Ovary (tissue), 7 donors: ENCODE measurements at regions not wholly inside any gene's neighbourhood (a gene's known extent, or its start where the extent isn't known, plus 50 kb on each side); places are given as distances from the start of the nearest gene placed in this dataset.

Experiments
- DNase-seq, 5 donors: peaks; one replicate each; pipeline ENCODE4 v3.0.0-alpha.2; 2019 to 2020
- H3K27ac ChIP-seq, 2 donors: fragments of 200-600 bp; one replicate each; pipeline versions ENCODE4 v1.5.1 to v1.8.0; 2019 to 2022
- H3K27me3 ChIP-seq: fragments of 200-600 bp; one replicate; pipeline ENCODE4 v1.8.0; 2022
- H3K36me3 ChIP-seq: fragments of 200-600 bp; sonication (generic); one replicate; pipeline ENCODE4 v1.5.1; 2019
- H3K4me1 ChIP-seq: one replicate; pipeline ENCODE4 v1.8.1; 2013; ENCODE audit warnings: mild to moderate bottlenecking, moderate library complexity; ENCODE audit not compliant: insufficient read depth
- H3K4me3 ChIP-seq: fragments of 200-600 bp; sonication (generic); one replicate; pipeline ENCODE4 v1.5.1; 2017
- H3K9me3 ChIP-seq, 2 donors: fragments of 200-600 bp in 1 of 2; sonication (generic) in 1 of 2; one replicate each; pipeline versions ENCODE4 v1.5.1 to v1.8.1; 2013 to 2019; ENCODE audit warnings: mild to moderate bottlenecking in 1 of 2, moderate library complexity in 1 of 2
- EP300 ChIP-seq: sonication (generic); formaldehyde crosslinking; IDR thresholded peaks from one replicate; pipeline ENCODE4 v1.6.1; 2017; ENCODE audit warnings: antibody characterized with exemption
- POLR2A ChIP-seq: fragments of 450-650 bp; IDR thresholded peaks from one replicate; pipeline ENCODE4 v1.6.1; 2017; ENCODE audit warnings: antibody characterized with exemption, mild to moderate bottlenecking, moderate library complexity
- WGBS, 3 donors: extraction: QIAGEN DNeasy Blood & Tissue Kit in 1 of 3; methylation state at CpG; one replicate each; pipeline versions ENCODE4 v1.1.5 to v1.1.7; 2013 to 2017; 5-methylcytosine and 5-hydroxymethylcytosine counted together
- intact Hi-C, 4 donors: fragments of 100-400 bp; cut with DNase I; formaldehyde crosslinking; loops; one replicate each; pipeline versions ENCODE4 v1.11.0 to v1.15.1; 2022 to 2023
- TF ChIP-seq, protein P1 (sequence below), 3 donors: fragments of 450-650 bp in 2 of 3; fragments of 200-600 bp in 1 of 3; IDR thresholded peaks; one replicate each; pipeline versions ENCODE4 v1.5.1 to v1.8.0; 2016 to 2022; ENCODE audit warnings: antibody characterized with exemption in 3 of 3, mild to moderate bottlenecking in 1 of 3
- donor health status: DM: no; HTN: no; CAD: no; lungs with moderate emphysema.
- donor health status: DM: no; HTN: no; CAD: no.
- donor health status: Bipolar disorder and iron deficiency.
- donor health status: DM: no; HTN: no; CAD: no.
- donor health status: DM: yes; HTN: yes; CAD: no.

DNA sequence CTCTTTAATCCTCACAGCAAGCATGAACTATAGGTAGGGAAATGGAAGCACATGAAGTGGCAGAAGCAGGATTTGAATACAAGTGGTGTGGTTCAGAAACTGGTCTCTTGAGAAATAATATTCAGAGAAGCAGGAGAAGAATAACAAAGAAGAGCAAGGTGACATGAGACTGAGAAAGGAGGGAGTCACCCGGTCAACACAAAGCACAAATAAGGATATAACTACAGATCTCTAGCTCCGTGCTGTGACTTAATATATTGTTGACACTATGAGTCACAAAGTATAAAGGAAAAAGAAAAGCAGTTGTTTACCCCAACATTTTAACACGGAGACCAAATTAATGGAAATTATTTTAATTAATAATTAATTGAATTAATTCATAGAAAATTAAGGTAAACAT, 204.5 kb downstream of the CPE start:
- Histone ChIP-seq H3K9me3 (no peaks in the 10 kb centered on the region), H3K27me3 (no peaks in the 10 kb centered on the region), H3K4me1 (no peaks in the 10 kb centered on the region), H3K27ac (no peak overlapping the region), H3K4me3 (no peak overlapping the region), H3K36me3 (no peaks in the 10 kb centered on the region)
- WGBS, 3 donors = 79 to 87% (median 83%) methylated on average over 3 of the region's 3 CpGs
- DNase-seq = no peak
- TF ChIP-seq, protein P1, sequence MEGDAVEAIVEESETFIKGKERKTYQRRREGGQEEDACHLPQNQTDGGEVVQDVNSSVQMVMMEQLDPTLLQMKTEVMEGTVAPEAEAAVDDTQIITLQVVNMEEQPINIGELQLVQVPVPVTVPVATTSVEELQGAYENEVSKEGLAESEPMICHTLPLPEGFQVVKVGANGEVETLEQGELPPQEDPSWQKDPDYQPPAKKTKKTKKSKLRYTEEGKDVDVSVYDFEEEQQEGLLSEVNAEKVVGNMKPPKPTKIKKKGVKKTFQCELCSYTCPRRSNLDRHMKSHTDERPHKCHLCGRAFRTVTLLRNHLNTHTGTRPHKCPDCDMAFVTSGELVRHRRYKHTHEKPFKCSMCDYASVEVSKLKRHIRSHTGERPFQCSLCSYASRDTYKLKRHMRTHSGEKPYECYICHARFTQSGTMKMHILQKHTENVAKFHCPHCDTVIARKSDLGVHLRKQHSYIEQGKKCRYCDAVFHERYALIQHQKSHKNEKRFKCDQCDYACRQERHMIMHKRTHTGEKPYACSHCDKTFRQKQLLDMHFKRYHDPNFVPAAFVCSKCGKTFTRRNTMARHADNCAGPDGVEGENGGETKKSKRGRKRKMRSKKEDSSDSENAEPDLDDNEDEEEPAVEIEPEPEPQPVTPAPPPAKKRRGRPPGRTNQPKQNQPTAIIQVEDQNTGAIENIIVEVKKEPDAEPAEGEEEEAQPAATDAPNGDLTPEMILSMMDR (IDR thresholded peaks at IDR 0.05) = no peak
- TF ChIP-seq POLR2A (no peak), EP300 (no peak)
- intact Hi-C loops = no loop called here

DNA sequence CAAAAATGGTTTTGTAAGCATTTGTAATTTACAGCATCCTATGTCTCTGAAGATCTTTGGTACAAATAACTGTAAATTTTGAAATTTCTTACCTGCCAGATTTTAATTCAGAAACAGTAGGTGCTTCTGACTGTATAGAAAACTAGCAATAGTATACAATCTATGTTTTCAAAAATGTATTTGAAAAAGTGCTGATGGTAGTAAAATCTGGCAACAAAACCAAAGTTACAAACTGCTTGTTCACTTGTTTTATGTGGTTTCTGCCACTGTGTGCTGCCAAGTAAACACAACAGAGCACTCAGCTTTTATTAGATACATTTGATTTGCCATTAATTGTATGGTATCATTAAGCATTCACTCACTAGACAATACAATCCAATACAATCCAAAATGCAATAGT, 206.1 kb downstream of the CPE start:
- Histone ChIP-seq H3K27me3 (no peaks in the 10 kb centered on the region), H3K4me3 (no peak overlapping the region), H3K36me3 (no peaks in the 10 kb centered on the region), H3K4me1 (no peaks in the 10 kb centered on the region), H3K9me3 (no peaks in the 10 kb centered on the region), H3K27ac (no peak overlapping the region)
- TF ChIP-seq, protein P1 (IDR thresholded peaks at IDR 0.05) = no peak
- TF ChIP-seq POLR2A (no peak), EP300 (no peak)
- intact Hi-C loops = no loop called here
- no peak for DNase-seq

DNA sequence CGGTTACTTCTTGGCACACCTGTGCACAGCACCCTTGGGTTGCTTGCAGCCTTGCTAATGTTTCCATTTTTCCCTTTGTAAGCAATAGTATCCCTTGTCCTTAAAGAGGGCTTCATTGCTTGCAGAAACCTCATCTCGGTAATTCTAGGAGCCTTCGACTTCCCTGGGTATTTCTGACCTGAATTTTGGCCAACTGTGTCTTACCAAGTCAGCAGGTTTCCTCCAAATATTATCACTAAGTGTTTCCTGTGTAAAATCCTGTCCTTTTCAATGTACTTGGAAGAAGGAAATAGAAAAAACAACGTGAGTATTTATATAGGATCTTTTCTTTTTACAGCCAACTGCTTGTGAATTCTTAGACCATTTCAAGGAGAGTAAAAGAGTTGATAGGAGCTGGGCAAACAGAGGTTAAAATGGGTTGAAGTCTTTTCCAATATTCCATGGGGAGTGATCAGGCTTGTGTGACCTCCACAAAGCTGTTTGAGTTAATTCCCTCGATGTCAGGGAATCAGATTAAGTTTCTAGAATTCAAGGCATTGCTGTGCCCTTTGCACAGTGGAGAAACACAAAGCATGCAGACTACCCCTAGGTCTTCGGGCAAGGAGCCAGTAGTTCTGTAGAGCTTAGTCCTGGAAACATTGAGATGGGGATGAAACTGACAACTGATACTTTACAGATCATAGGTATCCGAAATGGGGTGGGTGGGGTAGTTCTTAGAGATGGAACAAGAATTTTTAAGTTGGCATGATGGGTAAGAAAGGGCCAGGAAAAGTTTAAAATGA, 209.9 kb downstream of the CPE start:
- DNase-seq = no peak
- H3K27ac ChIP-seq = no peak overlapping the region
- TF ChIP-seq EP300 = no peak
- H3K36me3 ChIP-seq = no peaks in the 10 kb centered on the region
- WGBS, 3 donors = 55 to 66% (median 56%) methylated on average over 7 of the region's 7 CpGs
- no peaks in the 10 kb centered on the region for H3K9me3 ChIP-seq
- no peaks in the 10 kb centered on the region for H3K27me3 ChIP-seq
- intact Hi-C loops = no loop called here
- H3K4me3 ChIP-seq = no peak overlapping the region
- H3K4me1 ChIP-seq = no peaks in the 10 kb centered on the region

DNA sequence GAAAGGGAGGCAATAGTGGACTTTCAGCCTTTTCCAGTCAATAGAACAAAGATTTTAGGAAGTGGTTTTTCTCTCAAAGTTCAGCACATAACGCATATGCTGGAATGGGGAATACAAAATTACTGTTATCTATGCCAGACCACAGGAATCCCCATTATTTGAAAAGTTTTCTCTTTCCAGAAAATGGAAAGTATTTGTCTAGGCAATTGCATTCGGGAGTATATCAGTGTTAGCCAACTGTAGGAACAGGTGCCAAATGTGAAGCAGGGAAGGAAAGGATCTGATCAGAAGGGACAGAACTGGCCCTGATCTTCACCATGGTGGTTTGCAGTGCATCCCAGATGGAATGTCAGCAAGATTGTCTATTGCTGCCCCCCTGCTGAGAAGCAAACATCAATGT, 213.6 kb downstream of the CPE start:
- 7 to 19% (median 9%) methylated on average over 2 of the region's 2 CpGs for WGBS, 3 donors
- Histone ChIP-seq H3K27me3 (no peaks in the 10 kb centered on the region), H3K4me3 (no peak overlapping the region), H3K36me3 (no peaks in the 10 kb centered on the region), H3K27ac (no peak overlapping the region), H3K4me1 (no peaks in the 10 kb centered on the region), H3K9me3 (no peaks in the 10 kb centered on the region)
- no peak for DNase-seq
- TF ChIP-seq POLR2A = no peak
- TF ChIP-seq, protein P1 (IDR thresholded peaks at IDR 0.05) = no peak
- no peak for TF ChIP-seq EP300
- intact Hi-C loops = no loop called here

DNA sequence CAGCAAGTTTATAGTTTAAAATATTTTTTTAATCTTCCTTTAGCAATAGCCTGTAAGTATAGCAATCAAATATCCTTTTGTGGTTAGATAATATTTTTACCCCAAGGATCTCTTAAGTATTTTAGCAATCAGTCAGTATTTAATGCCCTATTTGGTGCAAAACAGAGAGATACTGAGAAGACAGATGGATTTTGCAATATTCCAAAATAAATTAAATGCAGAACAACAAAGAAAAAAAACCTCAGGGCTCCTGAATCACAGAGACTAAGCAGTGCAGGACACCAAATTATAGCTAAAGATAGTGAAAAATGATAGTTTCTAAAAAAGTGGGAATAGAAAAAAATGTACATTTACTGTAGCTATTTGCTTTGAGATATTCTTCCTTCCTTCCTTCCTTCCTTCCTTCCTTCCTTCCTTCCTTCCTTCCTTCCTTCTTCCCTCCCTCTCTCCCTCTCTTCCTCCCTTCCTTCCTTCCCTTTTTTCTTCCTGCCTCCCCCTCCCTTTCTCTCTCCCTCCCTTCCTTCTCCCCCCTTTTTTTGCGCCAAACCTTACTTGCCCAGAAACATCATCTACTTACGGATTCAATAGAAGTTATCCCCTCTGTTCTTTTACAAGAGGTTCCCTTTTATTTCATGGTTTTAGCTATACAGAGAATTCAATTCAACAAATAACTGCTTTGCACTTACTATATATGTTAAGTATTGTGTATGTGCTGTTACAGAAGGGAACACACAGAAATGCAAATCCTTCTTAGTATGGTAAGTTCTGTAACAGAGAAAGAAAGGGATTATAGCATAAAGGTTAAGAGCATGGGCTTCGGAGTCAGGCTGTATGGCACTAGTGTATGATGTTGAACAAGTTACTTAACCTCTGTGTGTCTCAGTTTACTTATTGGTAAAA, 219.0 kb downstream of the CPE start:
- H3K27me3 ChIP-seq = no peaks in the 10 kb centered on the region
- H3K4me1 ChIP-seq = no peaks in the 10 kb centered on the region
- H3K27ac ChIP-seq = no peak overlapping the region
- no peaks in the 10 kb centered on the region for H3K36me3 ChIP-seq
- no peak overlapping the region for H3K4me3 ChIP-seq
- TF ChIP-seq POLR2A (no peak), EP300 (no peak)
- TF ChIP-seq, protein P1 (IDR thresholded peaks at IDR 0.05) = no peak
- no peaks in the 10 kb centered on the region for H3K9me3 ChIP-seq
- WGBS, 3 donors = 87 to 92% (median 90%) methylated on average over 3 of the region's 3 CpGs
- intact Hi-C loops = no loop called here
- DNase-seq = no peak
